ENCODE measurements at regions not wholly inside any gene's neighbourhood (a gene's known extent, or its start where the extent isn't known, plus 50 kb on each side); places are given as distances from the start of the nearest gene placed in this dataset.

DNA sequence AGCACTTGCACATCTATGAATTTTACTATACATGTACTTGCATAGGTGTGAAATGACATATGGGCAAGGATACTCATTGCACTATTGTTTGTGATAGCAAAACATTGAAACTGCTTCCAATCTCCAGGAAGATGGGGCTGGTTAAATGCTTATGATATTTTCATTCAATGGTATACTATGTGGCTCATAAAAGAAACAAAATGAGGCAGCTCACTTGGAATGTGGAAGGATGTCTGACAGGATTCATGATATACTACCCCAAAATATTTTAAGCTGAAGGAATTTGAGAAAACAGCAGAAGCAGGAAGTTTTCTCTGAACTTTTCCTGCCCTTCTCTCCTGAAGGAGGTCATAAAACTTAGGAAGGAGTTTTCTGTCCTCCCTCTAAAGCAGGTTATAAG, 99.6 kb upstream of the CAST start:
- Mint-ChIP-seq H3K27me3 (peaks cover 9% of the 10 kb centered on the region), H3K4me1 (peaks cover 2 to 13% (median 8%) of the 10 kb centered on the region in 3 donors), H3K4me3 (no peak overlapping the region), H3K9me3 (peaks cover 0 to 3% (median 0%) of the 10 kb centered on the region in 3 donors), H3K27ac (no peak overlapping the region), H3K36me3 (no peaks in the 10 kb centered on the region)

DNA sequence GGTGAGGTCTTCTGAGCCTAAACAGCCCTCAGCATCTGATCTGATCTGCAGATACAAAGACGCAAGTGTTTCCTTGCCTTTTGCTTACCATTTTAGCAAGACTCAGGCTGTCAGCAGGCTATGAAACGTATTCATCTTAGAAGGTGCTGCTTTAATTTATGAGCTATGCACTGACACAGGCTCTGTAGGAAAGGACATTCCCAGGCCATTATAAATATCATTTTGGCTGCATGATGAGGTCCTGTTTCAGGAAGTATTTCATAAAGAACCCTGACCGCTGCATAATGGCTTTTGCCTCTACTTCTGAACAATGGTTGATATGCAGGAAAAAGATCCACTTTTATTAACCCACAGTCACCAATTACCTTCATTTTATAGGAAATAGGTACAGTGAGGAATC, 98.4 kb upstream of the CAST start:
- Mint-ChIP-seq H3K4me1 (peaks cover 2 to 13% (median 8%) of the 10 kb centered on the region in 3 donors), H3K27me3 (peaks cover 6% of the 10 kb centered on the region), H3K4me3 (no peak overlapping the region), H3K27ac (no peak overlapping the region), H3K9me3 (peaks cover 0 to 3% (median 0%) of the 10 kb centered on the region in 3 donors), H3K36me3 (no peaks in the 10 kb centered on the region)

DNA sequence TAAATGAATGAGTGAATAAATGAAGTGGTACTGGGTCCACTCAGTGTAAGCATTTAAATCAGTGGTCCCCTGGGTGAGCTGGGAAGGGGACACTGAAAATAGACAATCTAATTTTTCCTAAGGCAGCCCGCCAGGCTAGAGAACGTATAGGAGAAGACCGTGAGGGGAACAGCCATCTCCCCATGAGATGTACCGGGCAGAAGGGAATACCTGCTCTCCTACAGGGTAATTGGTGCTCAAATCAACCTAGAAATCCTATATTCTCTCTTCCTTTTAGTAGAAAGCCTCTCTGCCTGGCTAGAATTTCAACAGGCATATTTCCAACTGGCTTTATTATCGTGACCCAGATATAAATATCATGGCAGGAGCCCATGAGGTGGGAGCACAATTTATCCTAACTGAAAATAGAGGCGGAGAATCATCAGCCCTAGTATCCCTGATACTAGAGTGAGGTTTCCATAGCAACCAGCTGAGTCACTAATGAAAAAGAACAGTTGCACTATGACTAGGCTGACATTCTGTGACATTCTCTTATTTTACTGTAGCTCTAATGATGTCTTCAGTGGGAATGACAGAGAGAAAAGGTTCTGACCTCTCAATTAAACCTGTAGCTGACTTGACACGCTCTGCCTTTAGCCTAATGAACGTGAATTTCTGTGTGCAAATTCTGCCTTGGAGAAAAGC, 96.5 kb upstream of the CAST start:
- H3K4me1 Mint-ChIP-seq, result peaks cover 2 to 14% (median 8%) of the 10 kb centered on the region in 3 donors
- H3K27me3 Mint-ChIP-seq, result peaks cover 6% of the 10 kb centered on the region
- no peak overlapping the region for H3K27ac Mint-ChIP-seq
- no peaks in the 10 kb centered on the region for H3K36me3 Mint-ChIP-seq
- H3K4me3 Mint-ChIP-seq, result peak overlapping the region in 2 of 4 donors; percentile 12 to 23
- H3K9me3 Mint-ChIP-seq, result peaks cover 0 to 3% (median 0%) of the 10 kb centered on the region in 3 donors

DNA sequence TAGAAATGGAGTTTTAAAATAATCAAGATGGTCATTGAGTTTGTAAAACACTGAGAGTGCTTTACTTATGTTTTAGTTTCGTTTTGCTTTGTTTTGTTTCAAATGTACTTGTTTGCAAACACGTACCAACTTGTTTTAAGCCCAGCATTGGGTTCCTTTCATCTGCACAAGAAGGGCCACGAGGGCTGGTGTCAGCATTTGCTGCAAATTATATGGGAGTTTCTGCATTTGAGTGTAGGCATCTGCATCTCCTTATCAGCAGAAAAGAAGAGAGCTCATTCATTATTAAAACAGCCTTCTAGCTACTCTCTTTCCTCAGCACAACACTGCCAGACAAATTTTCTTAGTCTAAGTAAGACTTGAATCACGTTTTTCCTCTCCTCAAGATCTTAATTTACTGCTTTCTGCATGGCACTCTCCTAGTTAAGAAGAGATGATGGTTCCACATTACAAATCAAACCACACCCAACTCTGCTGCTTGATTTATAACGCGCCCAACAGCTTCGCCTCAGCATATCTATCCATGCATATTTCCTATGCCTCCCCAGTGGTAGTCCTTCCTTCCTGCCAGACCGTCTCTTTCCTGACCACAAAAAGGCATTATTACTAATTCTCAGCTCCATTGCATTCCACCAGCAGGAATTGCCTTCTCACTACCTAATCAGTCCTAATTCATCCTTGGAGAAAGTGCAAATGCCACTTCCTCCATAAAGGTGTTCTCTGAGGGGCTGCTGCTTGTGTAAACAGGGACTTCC, 95.2 kb upstream of the CAST start:
- Mint-ChIP-seq H3K27me3 (peaks cover 6% of the 10 kb centered on the region), H3K4me1 (peaks cover 2 to 14% (median 8%) of the 10 kb centered on the region in 3 donors), H3K9me3 (peaks cover 0 to 3% (median 0%) of the 10 kb centered on the region in 3 donors), H3K4me3 (peak overlapping the region in 1 of 4 donors; percentile 43), H3K27ac (peak overlapping the region in 1 of 3 donors; percentile 14), H3K36me3 (no peaks in the 10 kb centered on the region)

DNA sequence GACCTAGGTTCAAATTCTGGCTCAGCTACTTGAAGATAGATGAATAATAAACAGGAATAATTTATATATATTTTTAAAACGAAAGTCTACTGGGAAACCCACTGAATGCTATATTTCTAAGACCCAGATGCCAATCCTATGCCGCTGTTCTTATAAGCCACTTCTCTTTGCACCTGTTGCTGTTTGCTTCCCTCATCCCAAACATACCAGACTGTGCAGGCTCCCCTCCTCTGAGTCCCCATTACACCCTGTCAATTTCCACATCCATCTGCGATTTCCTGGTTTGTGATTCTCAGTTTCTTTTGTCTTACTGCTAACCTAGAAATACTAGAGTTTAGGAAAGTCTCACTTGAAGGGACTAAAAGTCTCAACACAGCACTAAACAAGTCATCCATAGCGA, 92.8 kb upstream of the CAST start:
- Mint-ChIP-seq H3K27ac (no peak overlapping the region), H3K27me3 (peaks cover 8% of the 10 kb centered on the region), H3K4me3 (no peak overlapping the region), H3K4me1 (peaks cover 3 to 14% (median 8%) of the 10 kb centered on the region in 3 donors), H3K9me3 (peaks cover 0 to 1% (median 0%) of the 10 kb centered on the region in 3 donors), H3K36me3 (no peaks in the 10 kb centered on the region)

DNA sequence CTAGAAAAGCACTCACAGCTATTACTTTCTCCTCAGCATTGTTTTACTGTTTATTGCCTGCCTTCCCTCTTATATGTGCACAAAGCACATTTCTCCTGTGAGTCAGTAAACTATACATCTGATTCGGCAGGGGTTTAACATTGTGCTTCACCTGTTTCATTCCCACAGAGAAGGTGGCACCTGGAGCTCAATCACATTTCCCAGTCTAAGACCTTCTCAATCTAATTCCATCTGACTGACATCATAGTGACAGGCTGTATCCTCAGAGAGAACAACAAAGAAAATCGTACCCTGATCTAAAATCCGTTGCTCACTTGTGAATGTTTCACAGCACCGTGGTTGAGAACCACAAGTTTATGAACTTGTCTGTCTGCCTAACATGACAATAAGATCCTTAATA, 92.4 kb upstream of the CAST start:
- no peaks in the 10 kb centered on the region for H3K36me3 Mint-ChIP-seq
- H3K9me3 Mint-ChIP-seq, result peaks cover 0 to 2% (median 0%) of the 10 kb centered on the region in 3 donors
- peaks cover 8% of the 10 kb centered on the region for H3K27me3 Mint-ChIP-seq
- no peak overlapping the region for H3K4me3 Mint-ChIP-seq
- peaks cover 3 to 14% (median 8%) of the 10 kb centered on the region in 3 donors for H3K4me1 Mint-ChIP-seq
- H3K27ac Mint-ChIP-seq, result no peak overlapping the region

DNA sequence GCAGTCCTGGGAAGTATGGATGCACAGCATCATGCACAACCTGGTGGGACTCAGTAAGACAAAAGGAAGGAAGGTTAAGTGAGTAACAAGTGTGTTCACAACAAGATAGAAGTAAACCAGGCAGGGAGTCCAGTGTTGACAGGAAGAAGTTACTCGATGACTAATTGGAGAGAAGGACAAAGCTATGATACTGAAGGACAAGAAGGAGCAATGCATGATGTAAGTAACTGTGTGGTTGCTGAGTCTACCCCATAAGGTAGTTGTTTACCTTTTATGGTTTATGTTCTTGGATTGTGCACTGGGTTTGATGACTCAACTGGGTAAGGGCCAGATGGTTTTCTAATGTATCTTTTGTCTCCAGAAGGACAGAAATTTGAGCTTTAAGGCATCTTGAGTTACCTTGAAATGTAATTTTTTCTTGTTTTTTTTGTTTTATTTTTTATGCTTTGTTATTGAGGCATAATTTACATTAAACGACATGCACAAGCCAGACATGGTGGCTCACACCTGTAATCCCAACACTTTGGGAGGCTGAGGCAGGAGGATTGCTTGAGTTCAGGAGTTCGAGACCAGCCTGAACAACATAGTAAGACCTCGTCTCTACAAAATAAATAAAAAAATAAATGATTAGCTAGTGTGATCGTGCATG, 89.2 kb upstream of the CAST start:
- no peaks in the 10 kb centered on the region for H3K36me3 Mint-ChIP-seq
- H3K9me3 Mint-ChIP-seq, result peaks cover 0 to 2% (median 0%) of the 10 kb centered on the region in 3 donors
- no peak overlapping the region for H3K27ac Mint-ChIP-seq
- peaks cover 0 to 2% (median 2%) of the 10 kb centered on the region in 3 donors for H3K4me1 Mint-ChIP-seq
- no peak overlapping the region for H3K4me3 Mint-ChIP-seq
- H3K27me3 Mint-ChIP-seq, result peaks cover 3% of the 10 kb centered on the region

DNA sequence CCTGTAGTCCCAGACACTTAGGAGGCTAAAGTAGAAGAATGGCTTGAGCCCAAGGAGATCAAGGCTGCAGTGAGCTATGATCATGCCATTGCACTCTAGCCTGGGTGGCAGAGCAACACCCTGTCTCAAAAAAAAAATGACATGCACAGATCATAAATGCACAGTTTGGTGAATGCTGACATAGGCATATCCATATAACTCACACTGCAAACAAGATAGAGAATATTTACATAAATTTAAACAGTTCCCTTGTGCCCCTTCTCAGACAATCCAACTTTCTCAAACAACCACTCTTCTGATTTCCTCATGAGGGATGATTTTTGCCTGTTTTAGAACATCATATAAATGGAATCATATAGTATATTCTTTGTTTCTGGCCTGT, 88.7 kb upstream of the CAST start:
- H3K27me3 Mint-ChIP-seq, result peaks cover 4% of the 10 kb centered on the region
- no peak overlapping the region for H3K4me3 Mint-ChIP-seq
- no peaks in the 10 kb centered on the region for H3K36me3 Mint-ChIP-seq
- H3K27ac Mint-ChIP-seq, result no peak overlapping the region
- peaks cover 0 to 2% (median 0%) of the 10 kb centered on the region in 3 donors for H3K9me3 Mint-ChIP-seq
- H3K4me1 Mint-ChIP-seq, result peaks cover 0 to 2% (median 2%) of the 10 kb centered on the region in 3 donors

DNA sequence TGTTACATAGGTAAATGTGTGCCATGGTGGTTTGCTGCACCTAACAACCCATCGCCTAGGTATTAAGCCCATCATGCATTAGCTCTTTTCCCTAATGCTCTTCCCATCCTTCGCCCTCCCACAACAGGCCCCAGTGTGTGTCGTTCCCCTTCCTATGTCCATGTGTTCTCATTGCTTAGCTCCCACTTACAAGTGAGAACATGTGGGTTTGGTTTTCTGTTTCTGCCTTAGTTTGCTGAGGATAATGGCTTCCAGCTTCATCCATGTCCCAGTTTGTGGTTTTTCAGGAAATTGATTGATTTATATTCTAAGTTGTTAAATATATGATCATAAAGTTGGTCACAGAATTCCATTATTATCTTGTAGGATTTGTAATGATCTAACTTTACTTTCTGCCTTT, 85.3 kb upstream of the CAST start:
- peaks cover 7% of the 10 kb centered on the region for H3K27me3 Mint-ChIP-seq
- no peak overlapping the region for H3K27ac Mint-ChIP-seq
- H3K4me3 Mint-ChIP-seq, result no peak overlapping the region
- peaks cover 3% of the 10 kb centered on the region for H3K36me3 Mint-ChIP-seq
- peaks cover 0 to 2% (median 0%) of the 10 kb centered on the region in 3 donors for H3K4me1 Mint-ChIP-seq
- peaks cover 0 to 2% (median 0%) of the 10 kb centered on the region in 3 donors for H3K9me3 Mint-ChIP-seq

DNA sequence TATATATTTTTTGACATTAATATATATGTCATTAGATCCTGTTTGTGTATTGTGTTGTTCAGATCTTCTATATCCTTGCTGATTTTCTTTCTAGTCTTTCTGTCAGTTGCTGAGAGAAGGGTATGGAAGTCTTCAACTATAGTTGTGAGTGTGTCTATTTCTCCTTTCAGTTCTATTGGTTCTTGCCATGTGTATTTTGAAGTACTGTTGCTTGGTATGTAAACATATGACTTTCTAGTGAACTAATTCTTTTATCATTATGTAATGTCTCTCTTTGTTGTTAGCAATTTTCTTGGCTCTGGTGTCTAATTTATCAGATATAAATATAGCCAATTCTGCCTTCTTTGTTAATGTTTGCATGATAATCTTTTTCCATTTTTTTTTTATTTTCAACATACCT, 84.3 kb upstream of the CAST start:
- no peak overlapping the region for H3K4me3 Mint-ChIP-seq
- peaks cover 5% of the 10 kb centered on the region for H3K27me3 Mint-ChIP-seq
- peaks cover 0 to 2% (median 0%) of the 10 kb centered on the region in 3 donors for H3K9me3 Mint-ChIP-seq
- no peak overlapping the region for H3K27ac Mint-ChIP-seq
- H3K36me3 Mint-ChIP-seq, result peaks cover 3% of the 10 kb centered on the region
- peaks cover 0 to 2% (median 0%) of the 10 kb centered on the region in 3 donors for H3K4me1 Mint-ChIP-seq

DNA sequence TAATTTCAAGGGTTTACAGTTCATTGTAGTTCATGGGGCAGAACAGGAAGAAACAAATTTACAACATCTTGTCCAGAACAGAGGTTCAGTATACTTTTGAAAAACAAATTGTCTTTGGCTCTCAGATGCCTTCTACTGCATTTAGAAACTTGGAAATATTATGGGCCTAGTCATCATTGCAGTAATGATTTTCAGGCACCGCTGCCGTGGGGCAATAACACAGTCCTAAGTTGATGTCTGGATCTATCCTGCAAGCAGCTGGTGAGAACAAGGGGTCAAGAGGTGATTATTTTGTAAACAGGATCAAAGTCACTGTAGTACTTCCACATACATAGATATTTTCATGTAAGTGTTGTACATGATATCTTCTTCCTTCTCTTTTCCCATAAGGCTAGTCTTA, 82.5 kb upstream of the CAST start:
- peaks cover 13% of the 10 kb centered on the region for H3K27me3 Mint-ChIP-seq
- H3K36me3 Mint-ChIP-seq, result peaks cover 6% of the 10 kb centered on the region
- H3K4me3 Mint-ChIP-seq, result no peak overlapping the region
- no peak overlapping the region for H3K27ac Mint-ChIP-seq
- no peaks in the 10 kb centered on the region for H3K9me3 Mint-ChIP-seq
- peaks cover 0 to 5% (median 4%) of the 10 kb centered on the region in 3 donors for H3K4me1 Mint-ChIP-seq

DNA sequence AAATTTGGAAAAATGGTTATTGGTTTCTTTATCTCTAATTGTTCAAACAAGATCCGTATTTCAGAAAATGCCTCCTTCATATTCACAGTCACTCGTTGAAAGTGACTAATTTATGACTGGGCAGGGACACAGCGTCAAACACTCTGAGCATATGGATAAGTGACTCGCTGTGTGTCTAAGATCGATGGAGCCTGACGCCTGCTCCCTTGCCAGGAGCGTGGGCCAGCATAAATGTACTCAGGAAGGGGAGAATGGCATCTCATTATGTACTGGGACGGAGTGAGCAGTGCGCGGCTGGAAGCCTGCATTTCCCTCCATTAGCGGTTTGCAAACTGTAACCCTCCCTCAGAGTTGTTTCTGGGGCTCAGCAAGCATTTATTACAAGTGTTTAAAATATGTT, 79.8 kb upstream of the CAST start:
- Mint-ChIP-seq H3K9me3 (peaks cover 0 to 2% (median 0%) of the 10 kb centered on the region in 3 donors), H3K27ac (no peak overlapping the region), H3K36me3 (peaks cover 6% of the 10 kb centered on the region), H3K27me3 (peaks cover 13% of the 10 kb centered on the region), H3K4me3 (no peak overlapping the region), H3K4me1 (peaks cover 0 to 6% (median 6%) of the 10 kb centered on the region in 3 donors)

DNA sequence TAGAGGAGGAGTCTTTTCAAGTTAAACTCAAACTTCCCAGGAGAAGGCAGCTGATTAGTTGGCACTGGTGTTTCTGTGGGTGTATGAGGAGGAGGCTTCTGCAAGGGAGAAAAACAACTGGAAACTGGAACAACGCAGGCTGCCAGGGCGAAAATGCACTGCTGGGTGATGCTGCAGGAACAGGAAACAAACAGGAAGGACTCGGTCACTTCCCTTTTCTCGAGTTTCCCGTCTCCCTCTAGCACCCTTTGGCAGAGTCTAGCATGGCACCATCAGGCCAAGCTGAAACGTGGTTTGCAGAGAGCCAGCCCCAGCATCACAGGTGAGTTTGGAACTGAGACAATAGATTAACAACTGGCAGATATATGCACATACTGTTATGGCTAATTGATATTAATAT, 77.5 kb upstream of the CAST start:
- Mint-ChIP-seq H3K9me3 (peaks cover 0 to 2% (median 0%) of the 10 kb centered on the region in 3 donors), H3K27me3 (peaks cover 13% of the 10 kb centered on the region), H3K27ac (no peak overlapping the region), H3K4me3 (no peak overlapping the region), H3K36me3 (peaks cover 3% of the 10 kb centered on the region), H3K4me1 (peaks cover 0 to 6% (median 6%) of the 10 kb centered on the region in 3 donors)

DNA sequence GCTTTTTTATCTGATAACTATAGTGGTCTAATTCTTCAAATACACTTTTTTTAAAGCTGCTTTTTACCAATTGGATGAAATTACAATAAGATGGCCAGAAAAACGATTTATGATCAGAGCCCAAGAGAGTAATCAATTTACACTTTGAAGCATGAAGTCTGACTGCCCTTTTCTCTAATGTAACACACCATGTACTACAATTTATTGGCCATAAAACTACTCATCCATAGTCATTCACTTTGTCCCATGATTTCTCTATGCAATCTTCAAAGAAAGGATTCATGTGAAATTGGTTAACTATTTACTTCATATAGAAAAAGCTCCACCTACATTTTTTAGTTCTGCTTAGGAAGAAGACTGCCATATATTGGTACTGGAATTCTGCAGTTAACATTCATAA, 73.6 kb upstream of the CAST start:
- Mint-ChIP-seq H3K27me3 (peaks cover 7% of the 10 kb centered on the region), H3K36me3 (peaks cover 3% of the 10 kb centered on the region), H3K4me1 (peaks cover 0 to 6% (median 6%) of the 10 kb centered on the region in 3 donors), H3K9me3 (peaks cover 0 to 2% (median 0%) of the 10 kb centered on the region in 3 donors), H3K4me3 (no peak overlapping the region), H3K27ac (no peak overlapping the region)

DNA sequence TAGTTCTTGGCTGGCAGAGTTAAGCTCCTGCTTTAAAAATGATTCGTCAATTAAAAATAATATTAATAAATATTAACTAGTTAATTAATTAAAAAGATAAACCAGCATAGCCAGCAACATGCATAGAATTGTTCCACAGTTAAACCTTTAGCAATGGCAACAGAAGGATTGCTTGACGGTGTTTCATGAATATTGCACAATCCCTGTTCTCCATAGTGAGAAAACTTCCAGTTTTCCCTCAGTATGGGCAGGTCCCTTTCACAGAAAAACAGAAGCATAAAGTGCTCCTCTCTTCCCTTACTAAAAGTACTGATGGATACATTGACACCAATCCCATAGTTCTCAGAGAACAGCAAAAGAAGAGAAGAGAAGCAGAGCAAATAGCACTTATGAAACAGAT, 71.4 kb upstream of the CAST start:
- Mint-ChIP-seq H3K27me3 (peaks cover 4% of the 10 kb centered on the region), H3K27ac (no peak overlapping the region), H3K4me3 (no peak overlapping the region), H3K36me3 (peaks cover 3% of the 10 kb centered on the region), H3K4me1 (no peaks in the 10 kb centered on the region), H3K9me3 (no peaks in the 10 kb centered on the region)

Data from IgD-negative memory B cell (primary cell).